Astrocyte (in vitro differentiated cells and primary cell): ENCODE measurements at regions not wholly inside any gene's neighbourhood (a gene's known extent, or its start where the extent isn't known, plus 50 kb on each side); places are given as distances from the start of the nearest gene placed in this dataset.

ENCODE experiments used
- EZH2 ChIP-seq: IDR thresholded peaks from 2 replicates; pipeline ENCODE4 v1.6.1; 2012; ENCODE audit warnings: mild to moderate bottlenecking, low read length, inconsistent platforms; ENCODE audit not compliant: insufficient read depth
- TF ChIP-seq, protein P1 (sequence below): IDR thresholded peaks from 2 replicates; pipeline ENCODE4 v1.5.1; 2011; ENCODE audit warnings: low read depth, mild to moderate bottlenecking, inconsistent platforms, low read length, moderate library complexity; ENCODE audit not compliant: insufficient read depth

DNA sequence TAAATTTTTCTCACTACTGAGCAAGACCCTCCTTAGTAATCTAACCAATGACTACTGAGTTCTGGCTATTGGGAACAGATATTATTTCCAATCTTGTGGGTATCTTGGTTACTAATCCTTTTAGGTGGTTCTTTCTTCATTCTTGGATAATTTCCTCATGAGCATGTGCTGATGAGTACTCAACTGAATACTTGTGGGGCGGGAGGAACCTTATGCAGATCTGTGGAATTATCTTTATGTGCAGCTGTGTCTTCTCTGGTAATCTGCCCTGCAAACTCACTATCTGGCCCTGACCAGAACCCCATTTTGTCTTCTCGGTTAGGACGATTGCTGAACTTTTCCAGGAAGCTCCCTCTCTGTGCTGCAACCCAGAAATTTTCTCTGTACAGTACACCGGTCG, 89.7 kb upstream of the TRPC4 start:
- TF ChIP-seq, protein P1, sequence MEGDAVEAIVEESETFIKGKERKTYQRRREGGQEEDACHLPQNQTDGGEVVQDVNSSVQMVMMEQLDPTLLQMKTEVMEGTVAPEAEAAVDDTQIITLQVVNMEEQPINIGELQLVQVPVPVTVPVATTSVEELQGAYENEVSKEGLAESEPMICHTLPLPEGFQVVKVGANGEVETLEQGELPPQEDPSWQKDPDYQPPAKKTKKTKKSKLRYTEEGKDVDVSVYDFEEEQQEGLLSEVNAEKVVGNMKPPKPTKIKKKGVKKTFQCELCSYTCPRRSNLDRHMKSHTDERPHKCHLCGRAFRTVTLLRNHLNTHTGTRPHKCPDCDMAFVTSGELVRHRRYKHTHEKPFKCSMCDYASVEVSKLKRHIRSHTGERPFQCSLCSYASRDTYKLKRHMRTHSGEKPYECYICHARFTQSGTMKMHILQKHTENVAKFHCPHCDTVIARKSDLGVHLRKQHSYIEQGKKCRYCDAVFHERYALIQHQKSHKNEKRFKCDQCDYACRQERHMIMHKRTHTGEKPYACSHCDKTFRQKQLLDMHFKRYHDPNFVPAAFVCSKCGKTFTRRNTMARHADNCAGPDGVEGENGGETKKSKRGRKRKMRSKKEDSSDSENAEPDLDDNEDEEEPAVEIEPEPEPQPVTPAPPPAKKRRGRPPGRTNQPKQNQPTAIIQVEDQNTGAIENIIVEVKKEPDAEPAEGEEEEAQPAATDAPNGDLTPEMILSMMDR: no peak
- no peak for TF ChIP-seq EZH2
